ENCODE measurements at regions not wholly inside any gene's neighbourhood (a gene's known extent, or its start where the extent isn't known, plus 50 kb on each side); places are given as distances from the start of the nearest gene placed in this dataset.

DNA sequence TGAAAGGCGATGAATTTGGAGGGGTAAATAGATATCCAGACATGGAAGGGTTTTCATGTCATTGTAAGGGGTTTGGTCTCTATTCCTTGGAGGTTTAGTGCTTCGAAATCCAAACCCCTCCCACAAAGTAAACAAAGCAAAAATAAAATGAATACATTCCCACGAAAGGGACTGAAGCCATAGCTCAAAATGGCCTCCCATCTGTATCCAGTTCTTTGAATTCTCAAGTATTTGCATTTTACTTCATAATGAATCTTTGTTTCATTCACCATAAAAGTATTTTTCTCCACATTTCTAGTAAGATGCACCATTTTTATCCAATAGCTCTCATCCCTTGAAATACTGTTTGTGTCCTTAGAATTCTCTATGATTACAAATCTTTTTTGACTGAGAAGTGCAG lies 103.2 kb upstream of the DTNA start:
- DNase-seq = no peak
- intact Hi-C loops (cut with micrococcal nuclease) = no loop called here
- Histone ChIP-seq H3K27ac (ENCODE audit: insufficient read depth, low read length) (no peak overlapping the region), H4K5ac (ENCODE audit: low read depth, low read length) (no peak overlapping the region), H4K8ac (ENCODE audit: low read depth in 2 of 2, low read length in 2 of 2) (no peak overlapping the region), H2BK20ac (ENCODE audit: low read depth, low read length) (no peak overlapping the region), H4K91ac (ENCODE audit: insufficient read depth, low read depth, low read length) (no peak overlapping the region), H2AK5ac (ENCODE audit: low read depth, low read length) (no peak overlapping the region), H2BK120ac (ENCODE audit: low read depth, low read length) (no peak overlapping the region), H3K18ac (ENCODE audit: low read depth, low read length) (no peak overlapping the region), H3K4me2 (ENCODE audit: low read depth, low read length) (no peak overlapping the region), H3K36me3 (ENCODE audit: control insufficient read depth, insufficient read depth, low read length) (no peaks in the 10 kb centered on the region), H3K23ac (ENCODE audit: low read depth, low read length) (no peak overlapping the region), H2AK9ac (replicated peaks; ENCODE audit: low read depth, low read length, poor library complexity) (no peak overlapping the region), H3K4me3 (ENCODE audit: insufficient read depth, low read depth, low read length) (no peak overlapping the region), H3K79me1 (ENCODE audit: low read depth in 1 of 2, low read length in 2 of 2) (no peaks in the 10 kb centered on the region), H4K20me1 (ENCODE audit: insufficient read depth, low read length) (no peaks in the 10 kb centered on the region), H2BK15ac (ENCODE audit: low read depth, low read length) (no peak overlapping the region), H3K27me3 (ENCODE audit: control insufficient read depth, insufficient read depth, low read length) (no peaks in the 10 kb centered on the region), H2BK5ac (ENCODE audit: low read depth, low read length, poor library complexity, severe bottlenecking) (no peak overlapping the region), H3K4ac (ENCODE audit: low read depth, low read length) (no peak overlapping the region), H3K9me3 (ENCODE audit: control insufficient read depth, insufficient read depth, low read length) (no peaks in the 10 kb centered on the region), H3K9ac (ENCODE audit: low read depth, low read length) (no peak overlapping the region), H3K4me1 (ENCODE audit: control insufficient read depth, insufficient read depth, low read length) (peaks cover 2% of the 10 kb centered on the region; the same call in 1 of the 2 replicates), H3K9me1 (ENCODE audit: insufficient read depth, low read length) (no peaks in the 10 kb centered on the region), H3K14ac (replicated peaks; ENCODE audit: low read depth, low read length) (no peak overlapping the region), H3K56ac (ENCODE audit: extremely low read depth, insufficient read depth, low read length) (no peak overlapping the region), H2AFZ (replicated peaks; ENCODE audit: low read length, poor library complexity) (no peak overlapping the region)
- in situ Hi-C loops (cut with MboI; ENCODE audit: low sequenced_read_pairs) = no loop called here
- dilution Hi-C loops (cut with HindIII; ENCODE audit: low sequenced_read_pairs, unreplicated experiment) = no loop called here
- TF ChIP-seq MAZ (IDR thresholded peaks at IDR 0.05; ENCODE audit: borderline replicate concordance, low read depth, low read length) (no peak), POLR2A (IDR thresholded peaks at IDR 0.05; ENCODE audit: low read depth, low read length) (no peak), RCOR1 (IDR thresholded peaks at IDR 0.05; ENCODE audit: insufficient replicate concordance, low read length) (no peak), BHLHE40 (IDR thresholded peaks at IDR 0.05; ENCODE audit: low read depth, low read length) (no peak), CHD1 (IDR thresholded peaks at IDR 0.05; ENCODE audit: low read depth, low read length) (no peak)
- TF ChIP-seq, protein P1, sequence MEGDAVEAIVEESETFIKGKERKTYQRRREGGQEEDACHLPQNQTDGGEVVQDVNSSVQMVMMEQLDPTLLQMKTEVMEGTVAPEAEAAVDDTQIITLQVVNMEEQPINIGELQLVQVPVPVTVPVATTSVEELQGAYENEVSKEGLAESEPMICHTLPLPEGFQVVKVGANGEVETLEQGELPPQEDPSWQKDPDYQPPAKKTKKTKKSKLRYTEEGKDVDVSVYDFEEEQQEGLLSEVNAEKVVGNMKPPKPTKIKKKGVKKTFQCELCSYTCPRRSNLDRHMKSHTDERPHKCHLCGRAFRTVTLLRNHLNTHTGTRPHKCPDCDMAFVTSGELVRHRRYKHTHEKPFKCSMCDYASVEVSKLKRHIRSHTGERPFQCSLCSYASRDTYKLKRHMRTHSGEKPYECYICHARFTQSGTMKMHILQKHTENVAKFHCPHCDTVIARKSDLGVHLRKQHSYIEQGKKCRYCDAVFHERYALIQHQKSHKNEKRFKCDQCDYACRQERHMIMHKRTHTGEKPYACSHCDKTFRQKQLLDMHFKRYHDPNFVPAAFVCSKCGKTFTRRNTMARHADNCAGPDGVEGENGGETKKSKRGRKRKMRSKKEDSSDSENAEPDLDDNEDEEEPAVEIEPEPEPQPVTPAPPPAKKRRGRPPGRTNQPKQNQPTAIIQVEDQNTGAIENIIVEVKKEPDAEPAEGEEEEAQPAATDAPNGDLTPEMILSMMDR (conservative IDR thresholded peaks at IDR 0.05; ENCODE audit: low read depth, low read length) = no peak
- TF ChIP-seq, protein P2, sequence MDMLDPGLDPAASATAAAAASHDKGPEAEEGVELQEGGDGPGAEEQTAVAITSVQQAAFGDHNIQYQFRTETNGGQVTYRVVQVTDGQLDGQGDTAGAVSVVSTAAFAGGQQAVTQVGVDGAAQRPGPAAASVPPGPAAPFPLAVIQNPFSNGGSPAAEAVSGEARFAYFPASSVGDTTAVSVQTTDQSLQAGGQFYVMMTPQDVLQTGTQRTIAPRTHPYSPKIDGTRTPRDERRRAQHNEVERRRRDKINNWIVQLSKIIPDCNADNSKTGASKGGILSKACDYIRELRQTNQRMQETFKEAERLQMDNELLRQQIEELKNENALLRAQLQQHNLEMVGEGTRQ (IDR thresholded peaks at IDR 0.05; ENCODE audit: low read depth, low read length) = no peak
- WGBS, 2 experiments (ENCODE audit: extremely low coverage in 2 of 2, insufficient read length in 1 of 2) = no CpG with 5 or more reads among the region's 3 CpGs
- POLR2A ChIA-PET (ENCODE audit: unreplicated experiment) = no interaction called here
- BruUV-seq (replicated peaks) = no TSS peak
- CTCF ChIA-PET = interaction anchor here (1.1 kb wide), 1 partner anchor 54 kb away, joined by 4 read pairs; no protein-coding TSS in a partner anchor
- ATAC-seq (ENCODE audit: low read depth) = no peak
